Calu3 (cell line): ENCODE measurements at regions not wholly inside any gene's neighbourhood (a gene's known extent, or its start where the extent isn't known, plus 50 kb on each side); places are given as distances from the start of the nearest gene placed in this dataset.

Source experiments
- BruUV-seq: library from RNA; stranded (reverse); fragments of 400-500 nt; replicated peaks from 2 replicates; lab custom pipeline; 2021; lab: Mats Ljungman, UMichigan
- CTCF ChIA-PET: fragments of 300-600 bp; sonication (Branson Sonifier 250); formaldehyde crosslinking; loops from one replicate; lab custom pipeline; 2022; ENCODE audit warnings: antibody characterized with exemption; lab: Charles Lee
- DNase-seq: peaks from one replicate; pipeline ENCODE4 v3.0.0; 2022
- H3K27ac Mint-ChIP-seq: one replicate; pipeline ENCODE4 v1.8.0; 2022; ENCODE audit warnings: mixed read lengths; ENCODE audit not compliant: unreplicated experiment
- H3K27me3 Mint-ChIP-seq: one replicate; pipeline ENCODE4 v1.8.0; 2022; ENCODE audit warnings: mixed read lengths; ENCODE audit not compliant: unreplicated experiment
- H3K36me3 Mint-ChIP-seq: one replicate; pipeline ENCODE4 v1.8.0; 2022; ENCODE audit warnings: mild to moderate bottlenecking, moderate library complexity, mixed read lengths; ENCODE audit not compliant: insufficient read depth, unreplicated experiment
- H3K4me1 Mint-ChIP-seq: one replicate; pipeline ENCODE4 v1.8.0; 2022; ENCODE audit warnings: mild to moderate bottlenecking, low read depth, mixed read lengths; ENCODE audit not compliant: unreplicated experiment
- H3K4me3 Mint-ChIP-seq: one replicate; pipeline ENCODE4 v1.8.0; 2022; ENCODE audit warnings: mild to moderate bottlenecking, low read depth, moderate library complexity, mixed read lengths; ENCODE audit not compliant: unreplicated experiment
- H3K9me3 Mint-ChIP-seq: one replicate; pipeline ENCODE4 v1.8.0; 2022; ENCODE audit warnings: low read depth, mixed read lengths; ENCODE audit not compliant: unreplicated experiment
- CTCF ChIP-seq: fragments of 200-600 bp; IDR thresholded peaks from one replicate; pipeline ENCODE4 v1.8.0; 2022; ENCODE audit warnings: antibody characterized with exemption; ENCODE audit not compliant: unreplicated experiment
- intact Hi-C: fragments of 100-400 bp; cut with micrococcal nuclease; formaldehyde crosslinking; loops from one replicate; pipeline ENCODE4 v1.10.0; 2022; ENCODE audit not compliant: unreplicated experiment

GRCh38 chr3:16809993-16810392 is 74.8 kb upstream of the PLCL2 start:
- Mint-ChIP-seq H3K27me3 (no peaks in the 10 kb centered on the region), H3K4me1 (no peaks in the 10 kb centered on the region), H3K36me3 (no peaks in the 10 kb centered on the region), H3K4me3 (no peak overlapping the region), H3K9me3 (no peaks in the 10 kb centered on the region), H3K27ac (no peak overlapping the region)
- no peak for TF ChIP-seq CTCF
- no TSS peak for BruUV-seq
- DNase-seq = no peak
- CTCF ChIA-PET = no interaction called here
- intact Hi-C loops = no loop called here

- H3K4me3 Mint-ChIP-seq = no peak overlapping the region
- no peaks in the 10 kb centered on the region for H3K9me3 Mint-ChIP-seq
- no TSS peak for BruUV-seq
- H3K36me3 Mint-ChIP-seq = no peaks in the 10 kb centered on the region
- CTCF ChIA-PET = no interaction called here
- TF ChIP-seq CTCF = no peak
- intact Hi-C loops = no loop called here
- no peak overlapping the region for H3K27ac Mint-ChIP-seq
- H3K4me1 Mint-ChIP-seq = no peaks in the 10 kb centered on the region
- no peaks in the 10 kb centered on the region for H3K27me3 Mint-ChIP-seq
- DNase-seq = no peak
Measured at GRCh38 chr3:16810593-16811367, 74.0 kb upstream of the PLCL2 start.

GRCh38 chr3:16811950-16812349 is 72.8 kb upstream of the PLCL2 start:
- no peaks in the 10 kb centered on the region for H3K4me1 Mint-ChIP-seq
- H3K27ac Mint-ChIP-seq = no peak overlapping the region
- CTCF ChIA-PET = interaction anchor here (0.7 kb wide), 1 partner anchor 416 kb away, joined by 3 read pairs; no protein-coding TSS in a partner anchor
- intact Hi-C loops = no loop called here
- DNase-seq = no peak
- no TSS peak for BruUV-seq
- no peaks in the 10 kb centered on the region for H3K36me3 Mint-ChIP-seq
- H3K4me3 Mint-ChIP-seq = no peak overlapping the region
- no peak for TF ChIP-seq CTCF
- no peaks in the 10 kb centered on the region for H3K27me3 Mint-ChIP-seq
- H3K9me3 Mint-ChIP-seq = no peaks in the 10 kb centered on the region

GRCh38 chr3:16813336-16813735 is 71.4 kb upstream of the PLCL2 start:
- CTCF ChIA-PET = no interaction called here
- Mint-ChIP-seq H3K4me1 (no peaks in the 10 kb centered on the region), H3K36me3 (no peaks in the 10 kb centered on the region), H3K27me3 (no peaks in the 10 kb centered on the region), H3K9me3 (no peaks in the 10 kb centered on the region), H3K4me3 (no peak overlapping the region), H3K27ac (no peak overlapping the region)
- intact Hi-C loops = no loop called here
- no peak for TF ChIP-seq CTCF
- no TSS peak for BruUV-seq
- no peak for DNase-seq
